GM18873 (cell line): ENCODE measurements at regions not wholly inside any gene's neighbourhood (a gene's known extent, or its start where the extent isn't known, plus 50 kb on each side); places are given as distances from the start of the nearest gene placed in this dataset.
"Not testable (repeated sequence)": the region's sequence is repeated elsewhere in the genome, so short reads cannot be mapped to it uniquely, and the experiment has no call there.

Source experiments
- ATAC-seq: cut with Tn5 transposase; IDR thresholded peaks from one replicate; pipeline ENCODE4 v1.9.1; 2021; ENCODE audit warnings: mild to moderate bottlenecking, moderate library complexity, moderate number of reproducible peaks; ENCODE audit not compliant: unreplicated experiment, low FRiP score

- ATAC-seq: no peak
These were observed 75.8 kb downstream of the OR13A1 start for GRCh38 chr10:45239642-45240041.

GRCh38 chr10:45241865-45242520, 73.4 kb downstream of the OR13A1 start:
- no peak for ATAC-seq

DNA sequence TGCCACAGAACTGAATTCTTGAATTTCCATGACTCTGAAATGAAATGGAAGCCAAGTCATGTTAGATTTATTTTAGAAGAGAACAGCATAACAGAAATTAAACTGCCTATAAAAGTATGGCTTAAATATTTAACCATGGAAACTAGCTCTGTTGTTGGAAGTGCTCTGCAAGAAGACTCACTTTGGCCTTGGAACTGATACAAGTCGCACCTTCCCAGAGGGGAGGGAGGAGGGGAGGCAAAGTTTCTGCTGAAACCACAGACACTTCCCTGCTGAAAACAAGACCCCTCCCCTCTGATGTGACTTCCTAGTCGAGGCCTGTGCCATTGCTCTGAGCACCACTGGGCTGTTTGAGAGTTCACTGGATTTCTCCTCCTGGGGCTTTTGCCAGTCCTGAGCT, 72.1 kb downstream of the OR13A1 start:
- no peak for ATAC-seq

- ATAC-seq: no peak
These were observed 68.9 kb downstream of the OR13A1 start for GRCh38 chr10:45246522-45246921.

- ATAC-seq: peak; percentile 57
These were observed 65.3 kb downstream of the OR13A1 start for GRCh38 chr10:45249978-45250693.

DNA sequence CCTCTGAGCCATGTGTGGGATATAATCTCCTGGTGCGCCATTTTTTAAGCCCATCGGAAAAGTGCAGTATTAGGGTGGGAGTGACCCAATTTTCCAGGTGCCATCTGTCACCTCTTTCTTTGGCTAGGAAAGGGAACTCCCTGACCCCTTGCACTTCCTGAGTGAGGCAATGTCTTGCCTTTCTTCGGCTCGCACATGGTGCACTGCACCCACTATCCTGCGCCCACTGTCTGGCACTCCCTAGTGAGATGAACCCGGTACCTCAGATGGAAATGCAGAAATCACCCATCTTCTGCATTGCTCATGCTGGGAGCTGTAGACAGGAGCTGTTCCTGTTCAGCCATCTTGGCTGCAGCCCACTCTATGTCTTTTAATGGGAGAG, 64.7 kb downstream of the OR13A1 start:
- ATAC-seq: not testable (repeated sequence)
